ENCODE measurements at regions not wholly inside any gene's neighbourhood (a gene's known extent, or its start where the extent isn't known, plus 50 kb on each side); places are given as distances from the start of the nearest gene placed in this dataset.

GRCh38 chr9:84068872-84069271 lies 88.3 kb downstream of the RMI1 start:
- no peaks in the 10 kb centered on the region for H3K27me3 ChIP-seq (ENCODE audit: insufficient read depth, low read depth, low read length)
- H3K4me2 ChIP-seq (ENCODE audit: low read length): no peak overlapping the region
- H4K20me1 ChIP-seq (ENCODE audit: insufficient read depth): no peaks in the 10 kb centered on the region
- H3K79me2 ChIP-seq (replicated peaks; ENCODE audit: insufficient read depth, low read length): no peaks in the 10 kb centered on the region
- H3F3A ChIP-seq (ENCODE audit: insufficient read depth, low read length, poor library complexity, severe bottlenecking): no peaks in the 10 kb centered on the region
- H3K36me3 ChIP-seq (ENCODE audit: insufficient read depth, low read length): no peaks in the 10 kb centered on the region
- no peak overlapping the region for H3K4me3 ChIP-seq (ENCODE audit: low read length)
- no peak for TF ChIP-seq CTCF (IDR thresholded peaks at IDR 0.05; ENCODE audit: poor library complexity, severe bottlenecking)
- TF ChIP-seq MXI1 (conservative IDR thresholded peaks at IDR 0.05; ENCODE audit: poor library complexity, severe bottlenecking): no peak
- no peak for TF ChIP-seq REST (IDR thresholded peaks at IDR 0.05; ENCODE audit: borderline replicate concordance)
- TF ChIP-seq SMC3 (conservative IDR thresholded peaks at IDR 0.05; ENCODE audit: poor library complexity): no peak
- no peak overlapping the region for H3K9ac ChIP-seq (ENCODE audit: low read length)
- H2AFZ ChIP-seq (ENCODE audit: low read depth, low read length): no peak overlapping the region
- H3K9me2 ChIP-seq (ENCODE audit: insufficient read depth, low read length): no peaks in the 10 kb centered on the region
- H3K27ac ChIP-seq (ENCODE audit: low read length): no peak overlapping the region
- H3K9me3 ChIP-seq (ENCODE audit: low read length): no peaks in the 10 kb centered on the region

GRCh38 chr9:84070590-84070989 lies 90.0 kb downstream of the RMI1 start:
- no peak overlapping the region for H3K4me2 ChIP-seq (ENCODE audit: low read length)
- TF ChIP-seq RAD21 (conservative IDR thresholded peaks at IDR 0.05): no peak
- no peak for TF ChIP-seq EZH2 (IDR thresholded peaks at IDR 0.05; ENCODE audit: borderline replicate concordance, insufficient read depth, low read length, poor library complexity, severe bottlenecking)
- TF ChIP-seq CTCF (IDR thresholded peaks at IDR 0.05; ENCODE audit: poor library complexity, severe bottlenecking): no peak
- no peak for TF ChIP-seq SMC3 (conservative IDR thresholded peaks at IDR 0.05; ENCODE audit: poor library complexity)
- TF ChIP-seq POLR2AphosphoS5 (IDR thresholded peaks at IDR 0.05): no peak
- no peak for TF ChIP-seq MXI1 (conservative IDR thresholded peaks at IDR 0.05; ENCODE audit: poor library complexity, severe bottlenecking)
- TF ChIP-seq REST (IDR thresholded peaks at IDR 0.05; ENCODE audit: borderline replicate concordance): no peak
- TF ChIP-seq EP300 (conservative IDR thresholded peaks at IDR 0.05; ENCODE audit: poor library complexity, severe bottlenecking): no peak
- no peak for TF ChIP-seq TAF1 (IDR thresholded peaks at IDR 0.05; ENCODE audit: low read depth)
- H3K4me3 ChIP-seq (ENCODE audit: low read length): no peak overlapping the region
- H3K36me3 ChIP-seq (ENCODE audit: insufficient read depth, low read length): no peaks in the 10 kb centered on the region
- no peaks in the 10 kb centered on the region for H3K9me2 ChIP-seq (ENCODE audit: insufficient read depth, low read length)
- no peaks in the 10 kb centered on the region for H3K79me2 ChIP-seq (replicated peaks; ENCODE audit: insufficient read depth, low read length)
- no peak overlapping the region for H3K9ac ChIP-seq (ENCODE audit: low read length)
- no peaks in the 10 kb centered on the region for H3F3A ChIP-seq (ENCODE audit: insufficient read depth, low read length, poor library complexity, severe bottlenecking)
- no peaks in the 10 kb centered on the region for H4K20me1 ChIP-seq (ENCODE audit: insufficient read depth)
- no peaks in the 10 kb centered on the region for H3K9me3 ChIP-seq (ENCODE audit: low read length)
- H3K27me3 ChIP-seq (ENCODE audit: insufficient read depth, low read depth, low read length): no peaks in the 10 kb centered on the region
- no peak overlapping the region for H2AFZ ChIP-seq (ENCODE audit: low read depth, low read length)
- no peak overlapping the region for H3K27ac ChIP-seq (ENCODE audit: low read length)

Measured in neural cell (in vitro differentiated cells).